ENCODE measurements at regions not wholly inside any gene's neighbourhood (a gene's known extent, or its start where the extent isn't known, plus 50 kb on each side); places are given as distances from the start of the nearest gene placed in this dataset.

DNA sequence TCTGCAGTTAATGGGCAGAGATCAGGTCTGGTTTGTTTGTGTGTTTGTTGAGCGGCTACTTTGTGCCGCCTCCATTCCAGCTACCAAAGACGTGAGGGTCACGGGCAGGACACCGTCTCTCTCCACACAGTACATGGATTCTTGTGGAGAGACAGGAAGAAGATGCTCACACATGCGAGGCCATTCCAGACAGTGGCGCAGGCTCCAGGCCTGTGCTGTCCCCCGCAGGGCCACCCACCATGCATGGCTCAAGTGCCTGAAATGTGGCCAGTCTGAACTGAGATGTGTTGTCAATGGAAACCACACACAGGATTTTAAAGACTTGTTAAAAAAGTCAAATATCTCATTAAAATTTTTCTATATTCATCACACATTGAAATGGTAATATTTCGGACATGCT, 848.3 kb downstream of the TBC1D22A start:
- no peak for DNase-seq (ENCODE audit: low read depth)

GRCh38 chr22:47610281-47610680, 847.8 kb downstream of the TBC1D22A start:
- no peak for DNase-seq (ENCODE audit: low read depth)

DNA sequence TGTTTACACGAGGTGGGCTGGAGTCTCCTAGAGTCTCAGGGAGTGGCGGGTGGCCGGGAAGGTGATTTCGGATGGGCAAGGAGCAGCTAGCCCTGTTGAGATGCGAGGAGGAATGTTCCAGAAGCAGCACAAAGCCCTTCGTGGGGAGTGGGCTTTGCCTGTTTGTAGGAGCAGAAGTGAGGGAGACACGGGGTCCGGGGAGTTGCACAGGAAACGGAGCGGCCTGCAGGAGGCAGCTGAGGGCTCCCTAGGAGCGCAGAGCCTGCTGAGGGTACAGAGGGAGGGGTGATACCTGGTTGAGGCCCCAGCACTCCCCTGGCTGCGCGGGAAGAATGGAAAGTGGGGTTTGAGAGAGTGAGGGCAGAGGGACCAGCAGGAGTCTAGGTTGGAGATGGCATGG, 847.2 kb downstream of the TBC1D22A start:
- no peak for DNase-seq (ENCODE audit: low read depth)

DNA sequence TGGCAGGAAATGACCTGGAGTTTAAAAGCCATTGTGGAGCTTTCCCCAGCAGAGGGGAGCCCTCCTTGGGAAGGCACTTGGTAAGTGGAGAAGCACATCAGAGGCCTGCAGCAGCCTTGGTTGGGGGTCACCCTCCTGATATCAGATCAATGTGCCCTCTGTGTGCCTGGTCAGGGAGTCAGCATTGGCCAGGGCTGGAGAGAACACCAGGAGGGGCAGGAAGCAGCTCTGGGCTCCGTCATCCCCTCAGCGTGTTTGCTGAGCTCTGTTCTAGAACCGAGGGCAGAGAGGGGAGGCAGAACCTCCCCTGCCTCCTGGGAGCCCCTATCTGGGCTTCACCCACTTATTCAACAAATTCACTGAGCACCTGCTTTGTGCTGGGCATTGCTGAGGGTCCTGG, 846.0 kb downstream of the TBC1D22A start:
- no peak for DNase-seq (ENCODE audit: low read depth)

DNA sequence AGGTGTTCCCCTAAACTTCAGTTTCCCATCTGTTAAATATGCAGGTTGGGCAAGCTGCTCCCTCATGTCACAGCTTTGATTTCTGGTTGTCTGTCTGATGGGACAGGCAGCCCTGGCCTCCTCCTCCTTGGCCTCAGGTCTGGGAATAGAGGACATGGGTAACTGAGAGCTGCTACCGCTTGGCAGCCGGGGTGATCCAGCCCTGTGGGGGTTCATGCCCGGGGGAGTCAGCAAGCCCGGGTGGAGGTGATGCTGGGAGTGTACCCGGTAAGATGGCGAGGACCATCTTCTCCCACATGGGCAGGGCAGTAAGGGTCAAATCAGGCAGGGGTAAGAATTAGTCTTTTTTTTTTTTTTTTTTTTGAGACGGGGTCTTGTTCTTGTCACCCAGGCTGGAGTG, 845.0 kb downstream of the TBC1D22A start:
- no peak for DNase-seq (ENCODE audit: low read depth)

- no peak for DNase-seq (ENCODE audit: low read depth)
Measured at GRCh38 chr22:47606426-47606825, 844.0 kb downstream of the TBC1D22A start.

- DNase-seq (ENCODE audit: low read depth) = no peak
Measured at GRCh38 chr22:47605886-47606285, 843.4 kb downstream of the TBC1D22A start.

DNA sequence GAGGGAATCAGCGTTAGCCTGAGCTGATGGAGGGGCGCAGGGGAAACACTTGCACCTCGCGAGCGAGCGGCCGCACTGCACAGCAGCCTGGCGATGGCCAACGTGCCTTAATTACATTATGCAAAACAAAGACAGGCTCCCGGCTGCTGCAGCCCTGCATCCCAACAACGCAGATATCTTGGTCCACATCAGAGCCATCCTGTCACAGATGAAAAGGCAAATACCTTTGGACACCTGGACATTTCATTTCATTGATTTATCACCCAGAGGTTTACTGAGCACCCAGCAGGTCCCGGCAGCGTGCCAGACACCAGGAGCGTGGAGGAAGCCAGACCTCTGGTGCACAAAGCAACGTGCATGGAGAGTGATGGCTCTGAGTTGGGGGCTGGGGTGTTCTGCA, 843.0 kb downstream of the TBC1D22A start:
- no peak for DNase-seq (ENCODE audit: low read depth)

GRCh38 chr22:47604563-47604962, 842.1 kb downstream of the TBC1D22A start:
- DNase-seq (ENCODE audit: low read depth) = no peak

DNA sequence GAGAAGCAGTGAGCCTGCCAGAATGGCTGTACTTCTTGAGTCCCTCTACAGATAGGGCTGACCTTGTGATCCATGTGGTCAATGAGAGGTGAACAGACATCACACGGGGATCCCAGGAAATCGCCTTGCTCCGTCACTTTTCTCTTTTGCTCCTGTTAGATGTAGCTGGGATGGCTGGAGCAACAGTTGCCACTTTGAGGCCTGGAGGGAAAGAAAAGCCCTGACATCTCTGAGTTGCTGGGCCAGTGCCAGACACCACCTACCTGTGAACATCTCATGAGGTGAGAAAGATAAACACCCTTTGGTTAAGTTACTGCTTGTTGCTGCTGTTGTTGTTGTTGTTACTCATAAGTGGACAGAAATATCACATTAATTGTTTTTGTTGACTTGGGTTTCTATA, 840.3 kb downstream of the TBC1D22A start:
- no peak for DNase-seq (ENCODE audit: low read depth)

- no peak for DNase-seq (ENCODE audit: low read depth)
Measured at GRCh38 chr22:47601666-47602065, 839.2 kb downstream of the TBC1D22A start.

- DNase-seq (ENCODE audit: low read depth) = no peak
Measured at GRCh38 chr22:47600791-47601625, 838.6 kb downstream of the TBC1D22A start.

DNA sequence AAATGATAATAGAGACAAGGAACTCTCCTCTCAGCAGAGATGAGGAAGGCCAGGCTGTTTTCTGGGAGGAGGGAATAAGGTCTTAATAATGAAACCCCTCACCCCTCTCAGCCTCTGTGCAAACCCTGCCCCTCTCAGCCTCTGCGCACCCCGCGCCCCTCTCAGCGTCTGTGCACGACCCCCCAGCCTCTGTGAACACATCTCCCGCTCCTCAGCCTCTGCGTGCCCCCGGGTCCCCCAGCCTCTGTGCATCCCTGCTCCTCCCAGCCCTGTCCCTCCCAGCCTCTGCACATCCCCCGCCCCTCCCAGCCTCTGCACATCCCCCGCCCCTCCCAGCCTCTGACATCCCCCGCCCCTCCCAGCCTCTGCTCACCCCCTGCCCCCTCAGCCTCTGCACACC, 837.8 kb downstream of the TBC1D22A start:
- no peak for DNase-seq (ENCODE audit: low read depth)

- no peak for DNase-seq (ENCODE audit: low read depth)
Measured at GRCh38 chr22:47599753-47600152, 837.3 kb downstream of the TBC1D22A start.

- no peak for DNase-seq (ENCODE audit: low read depth)
Measured at GRCh38 chr22:47598864-47599263, 836.4 kb downstream of the TBC1D22A start.

- DNase-seq (ENCODE audit: low read depth) = no peak
Measured at GRCh38 chr22:47597041-47597440, 834.6 kb downstream of the TBC1D22A start.

DNA sequence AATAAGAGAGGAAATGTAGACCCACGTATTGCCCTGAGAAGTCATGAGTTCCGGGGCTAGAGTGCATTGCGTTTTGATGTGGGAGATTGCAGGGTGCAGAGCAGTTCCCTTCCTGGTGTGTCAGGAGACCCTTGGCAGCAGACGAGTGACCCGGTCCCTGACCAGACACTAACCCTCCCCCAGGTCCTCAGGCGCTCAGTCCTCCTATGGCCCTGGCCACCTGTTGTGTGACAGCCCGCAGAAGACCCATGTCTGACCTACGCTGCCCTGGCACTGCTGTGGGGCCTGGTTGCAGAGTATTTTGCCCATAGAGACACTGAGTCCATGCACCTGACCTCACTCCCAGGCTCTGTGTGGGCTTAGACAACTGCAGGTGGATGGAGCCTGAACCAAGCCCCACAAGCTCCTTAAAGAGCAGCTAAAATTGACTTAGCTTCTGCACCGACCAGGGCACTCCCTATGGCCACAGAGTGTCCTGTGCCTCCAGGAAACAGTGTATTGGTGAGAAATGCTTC, 833.8 kb downstream of the TBC1D22A start:
- no peak for DNase-seq (ENCODE audit: low read depth)

GRCh38 chr22:47594836-47595521, 832.5 kb downstream of the TBC1D22A start:
- DNase-seq (ENCODE audit: low read depth) = no peak

- DNase-seq (ENCODE audit: low read depth) = no peak
Measured at GRCh38 chr22:47593911-47594311, 831.5 kb downstream of the TBC1D22A start.

- DNase-seq (ENCODE audit: low read depth) = no peak
Measured at GRCh38 chr22:47593291-47593690, 830.8 kb downstream of the TBC1D22A start.

DNA sequence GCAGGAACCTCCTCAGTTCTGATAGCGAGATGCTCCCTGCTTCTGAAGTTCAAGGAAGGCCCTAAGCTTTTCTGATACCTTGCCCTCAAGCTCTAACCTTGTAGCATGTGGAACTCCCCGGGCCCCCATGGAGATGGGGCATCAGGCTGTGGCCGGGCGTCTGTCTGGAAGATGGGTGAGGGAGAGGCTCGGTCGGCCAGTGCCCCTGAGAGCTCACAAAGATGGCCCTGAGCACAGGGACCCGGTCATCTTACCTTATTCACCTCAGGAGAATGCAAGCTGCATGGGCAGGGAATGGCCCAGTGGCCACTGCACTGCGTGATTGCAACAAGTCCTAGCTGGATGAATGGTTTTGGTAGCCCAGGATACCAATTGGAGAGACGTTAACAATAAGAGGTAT, 830.3 kb downstream of the TBC1D22A start:
- DNase-seq (ENCODE audit: low read depth) = no peak

- DNase-seq (ENCODE audit: low read depth) = no peak
Measured at GRCh38 chr22:47591709-47592108, 829.3 kb downstream of the TBC1D22A start.

DNA sequence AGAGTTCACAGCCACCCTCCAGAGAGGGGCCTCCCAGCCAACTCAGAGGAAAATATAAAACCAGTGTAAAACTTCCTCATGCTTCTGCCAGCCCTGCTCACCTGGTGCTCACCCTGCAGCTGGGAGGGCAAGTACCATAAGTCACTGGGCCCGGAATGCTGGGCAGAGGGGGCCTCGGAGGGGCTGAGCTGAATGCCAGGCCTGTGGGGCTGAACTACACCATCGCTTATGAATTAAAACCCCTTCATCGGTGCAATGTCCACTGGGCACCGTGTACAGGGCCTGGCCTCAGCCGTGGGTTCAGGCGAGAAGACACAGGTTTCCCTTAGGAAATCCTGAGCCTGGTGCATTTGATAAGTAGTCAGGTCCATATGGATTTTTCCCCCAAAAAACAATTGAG, 828.6 kb downstream of the TBC1D22A start:
- DNase-seq (ENCODE audit: low read depth) = no peak

All from non-pigmented ciliary epithelial cell (primary cell).